ENCODE measurements at regions not wholly inside any gene's neighbourhood (a gene's known extent, or its start where the extent isn't known, plus 50 kb on each side); places are given as distances from the start of the nearest gene placed in this dataset.

GRCh38 chr2:221178139-221178538 lies 394.0 kb downstream of the EPHA4 start (continued):
- no peak for TF ChIP-seq AFF4 (CRISPR knock-in tag; IDR thresholded peaks at IDR 0.05; ENCODE audit: borderline replicate concordance)
- no peak for TF ChIP-seq MXD4 (CRISPR knock-in tag; IDR thresholded peaks at IDR 0.05; ENCODE audit: borderline replicate concordance)
- no peak for TF ChIP-seq OVOL2 (CRISPR knock-in tag; IDR thresholded peaks at IDR 0.05; ENCODE audit: borderline replicate concordance)
- no peak for TF ChIP-seq ATF2 (CRISPR knock-in tag; IDR thresholded peaks at IDR 0.05; ENCODE audit: borderline replicate concordance, low read depth)
- TF ChIP-seq E2F4 (CRISPR knock-in tag; IDR thresholded peaks at IDR 0.05; ENCODE audit: borderline replicate concordance, low read depth): no peak
- no peak for TF ChIP-seq ZSCAN18 (CRISPR knock-in tag; IDR thresholded peaks at IDR 0.05)
- no peak for TF ChIP-seq GTF2I (CRISPR knock-in tag; conservative IDR thresholded peaks at IDR 0.05)
- no peak for TF ChIP-seq CREB1 (CRISPR knock-in tag; IDR thresholded peaks at IDR 0.05)
- no peak for TF ChIP-seq ELF4 (CRISPR knock-in tag; IDR thresholded peaks at IDR 0.05; ENCODE audit: low read depth)

- ChIA-PET CTCF (no interaction called here), POLR2A (no interaction called here)
- ATAC-seq (no peak), DNase-seq (ENCODE audit: low spot score) (no peak)
- Mint-ChIP-seq H3K9me3 (no peaks in the 10 kb centered on the region), H3K27ac (no peak overlapping the region), H3K27me3 (ENCODE audit: low read depth) (peaks cover 29% of the 10 kb centered on the region), H3K36me3 (no peaks in the 10 kb centered on the region; the same call in 1 of the 2 replicates), H3K4me1 (peaks cover 33% of the 10 kb centered on the region), H3K4me3 (no peak overlapping the region)
- no peak for TF ChIP-seq AFF4 (CRISPR knock-in tag; IDR thresholded peaks at IDR 0.05; ENCODE audit: borderline replicate concordance)
- no peak for TF ChIP-seq E2F1 (CRISPR knock-in tag; IDR thresholded peaks at IDR 0.05)
- TF ChIP-seq SMAD3 (CRISPR knock-in tag; IDR thresholded peaks at IDR 0.05; ENCODE audit: borderline replicate concordance): no peak
- no peak for TF ChIP-seq RORB (CRISPR knock-in tag; IDR thresholded peaks at IDR 0.05)
- no peak for TF ChIP-seq CREM (CRISPR knock-in tag; IDR thresholded peaks at IDR 0.05)
- TF ChIP-seq FOXK1 (CRISPR knock-in tag; IDR thresholded peaks at IDR 0.05): no peak
- TF ChIP-seq PRDM15 (CRISPR knock-in tag; IDR thresholded peaks at IDR 0.05): no peak
- no peak for TF ChIP-seq NR1H2 (CRISPR knock-in tag; IDR thresholded peaks at IDR 0.05)
- no peak for TF ChIP-seq KAT7 (CRISPR knock-in tag; IDR thresholded peaks at IDR 0.05; ENCODE audit: borderline replicate concordance)
- no peak for TF ChIP-seq TCF7 (CRISPR knock-in tag; IDR thresholded peaks at IDR 0.05; ENCODE audit: low read depth)
- TF ChIP-seq FOXP1 (CRISPR knock-in tag; IDR thresholded peaks at IDR 0.05; ENCODE audit: borderline replicate concordance): no peak
These were observed 385.2 kb downstream of the EPHA4 start for GRCh38 chr2:221186873-221187272.

Data from WTC11 (cell line).